KOPT-K1 (cell line): ENCODE measurements at regions not wholly inside any gene's neighbourhood (a gene's known extent, or its start where the extent isn't known, plus 50 kb on each side); places are given as distances from the start of the nearest gene placed in this dataset.

ENCODE experiments used
- H3K27ac ChIP-seq: fragments of 200-600 bp; sonication (generic); 2 replicates; pipeline ENCODE4 v1.5.1; 2016; ENCODE audit warnings: antibody characterized with exemption, mild to moderate bottlenecking, low read depth, low read length; ENCODE audit not compliant: poor library complexity, severe bottlenecking
- H3K36me3 ChIP-seq: fragments of 200-600 bp; sonication (generic); 2 replicates; pipeline ENCODE4 v1.5.1; 2017; ENCODE audit warnings: antibody characterized with exemption, mild to moderate bottlenecking, low read length, moderate library complexity; ENCODE audit not compliant: insufficient read depth
- H3K9me3 ChIP-seq: fragments of 200-600 bp; sonication (generic); 2 replicates; pipeline ENCODE4 v1.5.1; 2017; ENCODE audit warnings: antibody characterized with exemption, low read length, mild to moderate bottlenecking; ENCODE audit not compliant: insufficient read depth, poor library complexity, severe bottlenecking

GRCh38 chr2:4357121-4357520, 653.7 kb downstream of the DCDC2C start:
- Histone ChIP-seq H3K27ac (no peak overlapping the region), H3K9me3 (no peaks in the 10 kb centered on the region), H3K36me3 (no peaks in the 10 kb centered on the region)

GRCh38 chr2:4358837-4359236, 655.5 kb downstream of the DCDC2C start:
- no peak overlapping the region for H3K27ac ChIP-seq
- H3K9me3 ChIP-seq = no peaks in the 10 kb centered on the region
- H3K36me3 ChIP-seq = no peaks in the 10 kb centered on the region

DNA sequence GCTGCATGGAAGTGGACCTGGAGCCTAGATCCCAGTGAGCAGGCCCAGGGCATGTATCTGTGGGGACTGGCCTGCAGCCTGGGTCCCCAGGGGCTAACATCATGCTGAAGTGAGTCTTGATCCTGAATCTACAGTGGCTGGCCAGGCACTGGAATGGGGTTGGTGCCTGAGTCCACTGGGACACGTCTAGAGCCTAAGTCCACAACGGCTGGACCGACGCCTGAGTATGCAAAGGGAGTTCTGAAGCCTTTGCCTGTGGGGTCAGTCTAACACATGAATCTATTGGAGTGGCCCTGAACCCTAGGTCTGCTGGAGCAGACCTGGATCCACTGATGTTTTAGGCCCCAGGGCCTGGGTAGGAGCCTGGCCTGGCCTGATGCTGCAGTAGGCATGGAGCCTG, 665.5 kb downstream of the DCDC2C start:
- Histone ChIP-seq H3K36me3 (no peaks in the 10 kb centered on the region), H3K9me3 (peaks cover 13% of the 10 kb centered on the region), H3K27ac (no peak overlapping the region)

- Histone ChIP-seq H3K9me3 (peaks cover 13% of the 10 kb centered on the region), H3K36me3 (no peaks in the 10 kb centered on the region), H3K27ac (no peak overlapping the region)
These were observed 666.5 kb downstream of the DCDC2C start for GRCh38 chr2:4369826-4370419.

GRCh38 chr2:4370422-4371090, 667.2 kb downstream of the DCDC2C start:
- H3K36me3 ChIP-seq = no peaks in the 10 kb centered on the region
- no peak overlapping the region for H3K27ac ChIP-seq
- peaks cover 13% of the 10 kb centered on the region for H3K9me3 ChIP-seq

DNA sequence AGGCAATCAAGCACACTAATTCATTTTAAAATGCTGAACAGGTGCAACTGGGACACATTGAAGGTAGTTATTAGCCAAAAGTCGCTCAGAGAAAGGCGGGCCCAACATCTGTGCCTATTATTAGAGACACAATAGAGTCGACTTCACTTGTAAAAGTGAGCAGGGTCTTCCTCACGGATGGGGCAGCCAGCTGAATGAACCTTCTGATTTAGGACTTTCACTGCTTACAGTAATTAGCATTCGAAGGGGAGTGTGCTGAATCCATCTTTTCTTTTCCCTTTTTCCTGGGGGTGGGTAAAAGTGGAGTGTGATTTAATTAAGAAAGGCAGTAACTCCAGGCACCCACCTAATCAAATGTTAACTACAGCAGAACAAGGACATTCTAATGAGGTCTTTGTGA, 677.7 kb downstream of the DCDC2C start:
- Histone ChIP-seq H3K9me3 (no peaks in the 10 kb centered on the region), H3K27ac (no peak overlapping the region), H3K36me3 (no peaks in the 10 kb centered on the region)

- no peak overlapping the region for H3K27ac ChIP-seq
- H3K36me3 ChIP-seq = no peaks in the 10 kb centered on the region
- no peaks in the 10 kb centered on the region for H3K9me3 ChIP-seq
These were observed 678.4 kb downstream of the DCDC2C start for GRCh38 chr2:4381773-4382172.

DNA sequence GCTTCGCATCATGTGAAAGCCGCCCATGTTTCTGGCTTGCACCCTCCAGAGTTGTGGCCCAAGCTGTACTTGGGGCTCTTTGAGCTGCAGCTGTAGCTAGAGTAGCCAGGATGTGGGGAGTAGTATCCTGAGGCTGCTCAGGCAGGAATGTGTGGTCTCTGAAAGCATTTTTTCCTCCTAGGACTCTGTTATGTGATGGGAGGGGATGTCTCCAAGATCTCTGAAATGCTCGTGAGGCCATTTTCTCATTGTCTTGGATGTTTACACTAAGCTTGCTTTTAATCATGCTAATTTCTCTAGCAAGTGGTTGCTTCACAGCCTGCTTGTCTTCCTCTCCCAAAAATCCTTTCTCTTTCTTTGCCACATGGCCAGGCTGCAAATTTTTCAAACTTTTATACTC, 687.6 kb downstream of the DCDC2C start:
- Histone ChIP-seq H3K9me3 (no peaks in the 10 kb centered on the region), H3K27ac (no peak overlapping the region)

DNA sequence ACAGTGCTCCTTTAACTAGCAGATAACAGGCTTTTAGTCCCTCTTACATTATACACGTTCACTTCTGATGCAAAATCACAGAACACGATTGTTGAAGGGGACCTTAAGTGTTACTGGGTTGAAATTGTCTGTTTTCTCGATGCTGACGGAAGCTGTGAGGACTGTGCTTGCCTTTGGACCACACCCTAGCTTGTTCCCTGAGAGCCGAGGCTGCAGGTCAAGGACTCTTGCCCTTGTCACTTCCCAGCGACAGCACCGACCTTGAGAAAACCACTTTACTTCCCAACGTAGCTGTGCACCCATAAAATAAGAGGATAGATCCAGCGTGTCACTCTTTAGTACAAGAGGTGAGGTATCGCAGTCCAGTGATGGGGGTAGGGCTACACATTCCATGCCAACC, 701.0 kb downstream of the DCDC2C start:
- Histone ChIP-seq H3K9me3 (no peaks in the 10 kb centered on the region), H3K36me3 (no peaks in the 10 kb centered on the region), H3K27ac (no peak overlapping the region)

More for the DNA sequence above, 687.6 kb downstream of the DCDC2C start:
- H3K36me3 ChIP-seq = no peaks in the 10 kb centered on the region

DNA sequence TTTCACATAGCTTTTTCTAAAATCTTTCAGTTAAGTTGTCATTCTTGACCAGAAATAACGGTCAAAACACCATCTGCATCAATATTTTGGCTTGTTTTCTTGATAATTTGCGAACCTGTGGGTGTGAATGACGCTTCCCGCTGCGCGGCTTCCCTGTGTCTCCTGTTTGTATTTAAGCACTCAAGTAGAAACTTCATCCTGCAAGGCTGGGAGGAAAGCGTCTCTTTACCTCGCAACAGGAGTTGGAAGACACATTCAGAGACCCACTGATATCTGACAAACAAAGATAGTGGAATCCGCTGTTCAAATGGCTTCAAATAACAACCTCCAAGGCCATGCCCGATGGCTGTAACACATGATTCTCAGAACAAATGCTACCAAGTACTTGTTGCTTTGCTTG, 704.9 kb downstream of the DCDC2C start:
- Histone ChIP-seq H3K27ac (no peak overlapping the region), H3K9me3 (no peaks in the 10 kb centered on the region), H3K36me3 (no peaks in the 10 kb centered on the region)

- H3K36me3 ChIP-seq = no peaks in the 10 kb centered on the region
- H3K9me3 ChIP-seq = no peaks in the 10 kb centered on the region
- no peak overlapping the region for H3K27ac ChIP-seq
These were observed 709.3 kb downstream of the DCDC2C start for GRCh38 chr2:4412637-4413187.

DNA sequence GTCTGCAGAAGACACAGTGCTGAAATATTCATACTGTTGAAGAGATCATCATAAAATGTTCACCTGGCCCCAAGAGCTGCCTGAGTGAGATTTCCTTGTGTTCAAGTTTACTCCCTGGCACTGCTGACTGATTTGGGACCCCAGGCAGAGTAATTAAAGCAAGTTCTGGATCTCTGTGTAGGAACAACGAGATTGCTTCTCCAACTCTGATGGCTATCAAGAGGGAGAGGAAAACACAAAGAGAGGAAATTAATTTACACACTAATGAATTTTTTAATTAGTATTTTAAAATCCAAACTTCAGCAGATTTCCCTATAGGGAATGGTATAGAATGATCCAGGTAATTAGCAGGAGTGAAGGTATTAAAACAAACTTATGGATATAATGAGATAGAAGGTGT, 711.8 kb downstream of the DCDC2C start:
- Histone ChIP-seq H3K27ac (no peak overlapping the region), H3K36me3 (no peaks in the 10 kb centered on the region), H3K9me3 (no peaks in the 10 kb centered on the region)

DNA sequence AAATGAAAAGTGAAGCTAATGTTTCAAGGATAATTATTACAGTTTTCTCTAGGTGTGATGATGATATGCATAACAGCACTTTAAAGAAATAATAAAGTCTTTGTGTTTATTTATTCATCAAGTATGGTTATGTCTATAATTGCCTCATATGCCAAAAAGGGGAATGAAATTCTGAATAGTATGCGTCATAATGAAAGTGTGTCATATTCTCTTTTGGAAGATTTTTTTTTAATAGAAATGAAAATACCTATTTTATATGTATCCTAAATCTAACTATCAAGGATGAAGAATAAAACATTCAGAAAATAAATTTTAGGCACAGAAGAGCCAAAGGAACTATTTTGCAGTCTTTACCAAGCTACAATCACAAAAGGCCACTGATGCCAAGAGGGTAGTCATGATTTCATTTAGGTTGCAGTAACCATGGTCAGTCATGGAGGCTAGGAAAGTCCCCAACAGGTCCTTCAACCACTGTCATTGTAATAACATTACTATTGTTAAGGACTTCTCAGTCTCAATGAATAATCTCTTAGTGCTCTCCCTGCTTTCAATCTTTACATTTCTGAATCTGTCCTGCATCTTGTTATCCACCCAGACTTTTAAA, 712.5 kb downstream of the DCDC2C start:
- Histone ChIP-seq H3K36me3 (no peaks in the 10 kb centered on the region), H3K27ac (no peak overlapping the region), H3K9me3 (no peaks in the 10 kb centered on the region)

- Histone ChIP-seq H3K9me3 (no peaks in the 10 kb centered on the region), H3K27ac (no peak overlapping the region), H3K36me3 (no peaks in the 10 kb centered on the region)
These were observed 713.1 kb downstream of the DCDC2C start for GRCh38 chr2:4416431-4416830.

DNA sequence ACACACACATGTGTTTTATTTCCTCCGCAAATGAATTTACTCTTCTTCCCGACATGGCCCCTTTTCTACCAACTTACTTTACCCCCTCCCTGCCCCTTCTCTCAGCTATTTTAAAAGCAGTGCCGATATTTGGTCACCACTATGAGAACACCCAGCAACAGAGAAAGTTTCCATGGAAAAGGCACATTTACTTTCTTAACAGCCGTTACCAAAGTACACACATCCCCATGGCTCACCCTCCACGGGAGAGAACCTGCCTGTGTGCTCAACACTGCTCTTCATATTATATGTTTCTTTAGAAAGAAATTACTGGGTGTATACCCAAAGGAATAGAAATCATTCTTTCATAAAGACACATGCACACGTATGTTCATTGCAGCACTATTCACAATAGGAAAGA, 714.4 kb downstream of the DCDC2C start:
- no peak overlapping the region for H3K27ac ChIP-seq
- H3K9me3 ChIP-seq = no peaks in the 10 kb centered on the region
- no peaks in the 10 kb centered on the region for H3K36me3 ChIP-seq

GRCh38 chr2:4420032-4420431, 716.7 kb downstream of the DCDC2C start:
- Histone ChIP-seq H3K27ac (no peak overlapping the region), H3K36me3 (no peaks in the 10 kb centered on the region)

More at GRCh38 chr2:4420032-4420431, 716.7 kb downstream of the DCDC2C start:
- H3K9me3 ChIP-seq = no peaks in the 10 kb centered on the region
